ENCODE measurements at regions not wholly inside any gene's neighbourhood (a gene's known extent, or its start where the extent isn't known, plus 50 kb on each side); places are given as distances from the start of the nearest gene placed in this dataset.

- TF ChIP-seq, protein P1, sequence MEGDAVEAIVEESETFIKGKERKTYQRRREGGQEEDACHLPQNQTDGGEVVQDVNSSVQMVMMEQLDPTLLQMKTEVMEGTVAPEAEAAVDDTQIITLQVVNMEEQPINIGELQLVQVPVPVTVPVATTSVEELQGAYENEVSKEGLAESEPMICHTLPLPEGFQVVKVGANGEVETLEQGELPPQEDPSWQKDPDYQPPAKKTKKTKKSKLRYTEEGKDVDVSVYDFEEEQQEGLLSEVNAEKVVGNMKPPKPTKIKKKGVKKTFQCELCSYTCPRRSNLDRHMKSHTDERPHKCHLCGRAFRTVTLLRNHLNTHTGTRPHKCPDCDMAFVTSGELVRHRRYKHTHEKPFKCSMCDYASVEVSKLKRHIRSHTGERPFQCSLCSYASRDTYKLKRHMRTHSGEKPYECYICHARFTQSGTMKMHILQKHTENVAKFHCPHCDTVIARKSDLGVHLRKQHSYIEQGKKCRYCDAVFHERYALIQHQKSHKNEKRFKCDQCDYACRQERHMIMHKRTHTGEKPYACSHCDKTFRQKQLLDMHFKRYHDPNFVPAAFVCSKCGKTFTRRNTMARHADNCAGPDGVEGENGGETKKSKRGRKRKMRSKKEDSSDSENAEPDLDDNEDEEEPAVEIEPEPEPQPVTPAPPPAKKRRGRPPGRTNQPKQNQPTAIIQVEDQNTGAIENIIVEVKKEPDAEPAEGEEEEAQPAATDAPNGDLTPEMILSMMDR (IDR thresholded peaks at IDR 0.05), result no peak
- no peaks in the 10 kb centered on the region for H3K36me3 Mint-ChIP-seq (ENCODE audit: low read depth)
- no peak overlapping the region for H3K27ac Mint-ChIP-seq (ENCODE audit: unreplicated experiment)
- H3K9me3 Mint-ChIP-seq (ENCODE audit: low read depth), result no peaks in the 10 kb centered on the region
- H3K4me1 Mint-ChIP-seq (ENCODE audit: low read depth), result no peaks in the 10 kb centered on the region
- DNase-seq (ENCODE audit: low spot score), result no peak
- H3K27me3 Mint-ChIP-seq (ENCODE audit: low read depth), result peaks cover 30% of the 10 kb centered on the region
- no peak overlapping the region for H3K4me3 Mint-ChIP-seq (ENCODE audit: unreplicated experiment)
Measured at GRCh38 chr11:112752563-112752962, 208.7 kb upstream of the NCAM1 start.

GRCh38 chr11:112753706-112754105 is 207.5 kb upstream of the NCAM1 start:
- Mint-ChIP-seq H3K9me3 (ENCODE audit: low read depth) (no peaks in the 10 kb centered on the region), H3K4me3 (ENCODE audit: unreplicated experiment) (no peak overlapping the region), H3K4me1 (ENCODE audit: low read depth) (no peaks in the 10 kb centered on the region), H3K36me3 (ENCODE audit: low read depth) (no peaks in the 10 kb centered on the region), H3K27me3 (ENCODE audit: low read depth) (peaks cover 20% of the 10 kb centered on the region), H3K27ac (ENCODE audit: unreplicated experiment) (no peak overlapping the region)
- TF ChIP-seq, protein P1 (IDR thresholded peaks at IDR 0.05), result no peak
- no peak for DNase-seq (ENCODE audit: low spot score)

DNA sequence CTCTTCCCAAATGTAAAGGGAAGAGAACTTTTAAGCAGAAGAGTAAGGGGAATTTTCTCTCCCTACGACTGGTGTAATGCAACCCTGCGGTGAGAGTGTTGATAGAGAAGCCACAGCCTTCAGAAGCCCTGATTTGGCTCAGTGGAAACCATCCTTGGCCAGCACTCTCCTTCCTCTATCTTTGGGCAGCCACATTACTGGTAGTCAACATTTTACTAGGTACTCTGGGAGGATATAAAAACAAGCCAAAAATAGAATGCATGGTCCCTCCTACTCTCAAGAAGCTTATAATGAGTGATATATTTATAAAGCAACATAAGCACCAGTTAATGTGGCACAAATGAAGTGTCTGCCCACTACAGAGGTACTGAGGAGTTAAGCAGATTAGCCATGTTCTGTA is 201.8 kb upstream of the NCAM1 start:
- Mint-ChIP-seq H3K27ac (ENCODE audit: unreplicated experiment) (no peak overlapping the region), H3K27me3 (ENCODE audit: low read depth) (peaks cover 16% of the 10 kb centered on the region), H3K4me1 (ENCODE audit: low read depth) (no peaks in the 10 kb centered on the region), H3K9me3 (ENCODE audit: low read depth) (no peaks in the 10 kb centered on the region), H3K36me3 (ENCODE audit: low read depth) (no peaks in the 10 kb centered on the region), H3K4me3 (ENCODE audit: unreplicated experiment) (no peak overlapping the region)
- no peak for DNase-seq (ENCODE audit: low spot score)
- TF ChIP-seq, protein P1 (IDR thresholded peaks at IDR 0.05), result no peak

GRCh38 chr11:112760396-112761059 is 200.7 kb upstream of the NCAM1 start:
- H3K36me3 Mint-ChIP-seq (ENCODE audit: low read depth), result no peaks in the 10 kb centered on the region
- H3K27ac Mint-ChIP-seq (ENCODE audit: unreplicated experiment), result no peak overlapping the region
- H3K9me3 Mint-ChIP-seq (ENCODE audit: low read depth), result no peaks in the 10 kb centered on the region
- TF ChIP-seq, protein P1 (IDR thresholded peaks at IDR 0.05), result no peak
- DNase-seq (ENCODE audit: low spot score), result no peak
- peaks cover 15% of the 10 kb centered on the region for H3K27me3 Mint-ChIP-seq (ENCODE audit: low read depth)
- H3K4me3 Mint-ChIP-seq (ENCODE audit: unreplicated experiment), result no peak overlapping the region
- no peaks in the 10 kb centered on the region for H3K4me1 Mint-ChIP-seq (ENCODE audit: low read depth)

DNA sequence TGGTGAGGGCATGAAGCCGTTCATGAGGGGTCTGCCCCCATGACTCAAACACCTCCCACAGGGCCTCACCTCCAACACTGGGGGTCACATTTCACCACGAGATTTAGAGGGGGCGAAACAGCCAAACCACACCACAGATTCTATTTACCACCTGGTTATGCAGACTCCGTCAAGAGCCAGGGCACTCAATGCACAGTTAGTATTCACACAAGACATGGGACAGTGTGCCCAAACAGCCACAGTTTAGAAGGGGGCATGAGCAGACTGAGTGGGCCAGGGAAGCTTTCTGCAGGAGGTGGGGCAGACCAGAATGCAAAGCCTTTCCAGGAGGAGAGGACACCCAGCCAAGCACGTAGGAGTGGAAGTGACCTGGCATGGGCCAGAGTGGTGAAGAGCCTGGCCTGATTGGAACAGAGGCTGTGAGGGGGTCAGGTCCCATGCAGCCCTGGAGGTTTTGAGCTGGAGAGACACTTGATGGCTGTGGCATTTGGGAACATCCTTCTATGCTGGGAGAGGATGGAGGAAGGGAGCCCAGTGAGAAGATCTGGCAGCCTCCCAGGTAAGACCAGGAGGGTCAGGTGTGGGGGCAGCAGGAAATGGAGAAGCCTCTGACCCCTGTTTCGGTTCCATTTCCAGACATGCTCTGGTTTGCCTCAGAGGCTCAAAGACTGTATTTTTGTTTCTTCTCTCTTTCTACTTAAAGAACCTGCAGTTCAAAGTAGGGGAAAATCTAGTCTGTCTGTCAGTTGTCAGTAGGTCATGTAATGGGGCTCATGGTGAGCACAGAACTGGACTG is 199.1 kb upstream of the NCAM1 start:
- Mint-ChIP-seq H3K9me3 (ENCODE audit: low read depth) (no peaks in the 10 kb centered on the region), H3K27ac (ENCODE audit: unreplicated experiment) (no peak overlapping the region), H3K27me3 (ENCODE audit: low read depth) (peaks cover 13% of the 10 kb centered on the region), H3K36me3 (ENCODE audit: low read depth) (no peaks in the 10 kb centered on the region), H3K4me3 (ENCODE audit: unreplicated experiment) (no peak overlapping the region), H3K4me1 (ENCODE audit: low read depth) (no peaks in the 10 kb centered on the region)
- TF ChIP-seq, protein P1 (IDR thresholded peaks at IDR 0.05), result no peak
- no peak for DNase-seq (ENCODE audit: low spot score)

Data from chondrocyte (in vitro differentiated cells).